CD8-positive, alpha-beta memory T cell (primary cell): ENCODE measurements at regions not wholly inside any gene's neighbourhood (a gene's known extent, or its start where the extent isn't known, plus 50 kb on each side); places are given as distances from the start of the nearest gene placed in this dataset.

Experiments used
- CTCF ChIA-PET: fragments of 350-600 bp; sonication (Branson Sonifier 250); formaldehyde crosslinking; loops from one replicate; lab custom pipeline; 2021; ENCODE audit warnings: antibody characterized with exemption; lab: Charles Lee
- POLR2A ChIA-PET: fragments of 350-600 bp; sonication (Branson Sonifier 250); formaldehyde crosslinking; loops from one replicate; lab custom pipeline; 2021; ENCODE audit warnings: antibody characterized with exemption; lab: Charles Lee
- DNase-seq, 5 donors: peaks; one replicate each; pipeline versions ENCODE4 v3.0.0 to v3.0.0-alpha.2; 2020 to 2022; ENCODE audit warnings: mixed read lengths in 1 of 5
- H3K27ac ChIP-seq: one replicate; pipeline ENCODE4 v1.7.0; 2013; ENCODE audit warnings: low read depth, mild to moderate bottlenecking, low read length, moderate library complexity
- H3K27me3 ChIP-seq: 2 replicates; pipeline ENCODE4 v1.7.0; 2013; ENCODE audit warnings: low read length, mild to moderate bottlenecking; ENCODE audit not compliant: insufficient read depth, poor library complexity, severe bottlenecking
- H3K36me3 ChIP-seq: 2 replicates; pipeline ENCODE4 v1.7.0; 2013; ENCODE audit warnings: mild to moderate bottlenecking, low read length, moderate library complexity; ENCODE audit not compliant: insufficient read depth
- H3K4me1 ChIP-seq: 2 replicates; pipeline ENCODE4 v1.7.0; 2013; ENCODE audit warnings: mild to moderate bottlenecking, low read length, moderate library complexity; ENCODE audit not compliant: insufficient read depth
- H3K4me3 ChIP-seq: 2 replicates; pipeline ENCODE4 v1.7.0; 2013; ENCODE audit warnings: mild to moderate bottlenecking, low read length
- H3K9me3 ChIP-seq: 2 replicates; pipeline ENCODE4 v1.7.0; 2013; ENCODE audit warnings: mild to moderate bottlenecking, low read length
- H3K27ac Mint-ChIP-seq, 8 donors: one replicate each; pipeline ENCODE4 v1.8.0; 2020 to 2021; ENCODE audit warnings: mixed read lengths in 8 of 8, mild to moderate bottlenecking in 6 of 8, inconsistent platforms in 3 of 8, moderate library complexity in 3 of 8
- H3K27me3 Mint-ChIP-seq, 2 donors: one replicate each; pipeline ENCODE4 v1.8.0; 2020 to 2021; ENCODE audit warnings: mixed read lengths in 2 of 2, mild to moderate bottlenecking in 1 of 2, moderate library complexity in 1 of 2
- H3K36me3 Mint-ChIP-seq, 3 donors: one replicate each; pipeline ENCODE4 v1.8.0; 2020 to 2021; ENCODE audit warnings: mixed read lengths in 3 of 3, inconsistent platforms in 1 of 3, mild to moderate bottlenecking in 1 of 3
- H3K4me1 Mint-ChIP-seq, 3 donors: one replicate each; pipeline ENCODE4 v1.8.0; 2020 to 2021; ENCODE audit warnings: mixed read lengths in 3 of 3, inconsistent platforms in 1 of 3, mild to moderate bottlenecking in 1 of 3
- H3K4me3 Mint-ChIP-seq, 7 donors: one replicate each; pipeline ENCODE4 v1.8.0; 2020 to 2021; ENCODE audit warnings: mixed read lengths in 7 of 7, mild to moderate bottlenecking in 6 of 7, moderate library complexity in 4 of 7, inconsistent platforms in 2 of 7
- H3K9me3 Mint-ChIP-seq, 5 donors: one replicate each; pipeline ENCODE4 v1.8.0; 2020 to 2022; ENCODE audit warnings: mixed read lengths in 5 of 5, mild to moderate bottlenecking in 3 of 5, moderate library complexity in 2 of 5, inconsistent platforms in 1 of 5

DNA sequence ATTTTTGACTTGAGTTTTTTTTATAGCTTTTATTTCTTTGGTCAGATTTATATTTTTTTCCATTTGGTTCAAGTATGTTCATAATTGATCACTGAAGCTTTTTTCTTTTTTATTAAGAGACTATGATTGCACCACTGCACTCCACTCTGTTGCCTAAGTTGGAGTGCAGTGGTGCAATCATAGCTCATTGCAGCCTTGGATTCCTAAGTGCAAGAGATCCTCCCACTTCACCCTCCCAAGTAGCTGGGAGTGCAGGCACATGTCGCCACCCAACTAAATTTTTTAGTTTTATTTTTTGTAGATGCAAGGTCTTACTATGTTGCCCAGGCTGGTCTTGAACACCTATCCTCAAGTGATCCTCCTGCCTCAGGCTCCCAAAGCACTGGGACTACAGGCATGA lies 97.7 kb upstream of the KIF5B start:
- Mint-ChIP-seq H3K9me3 (peaks cover 12 to 19% (median 16%) of the 10 kb centered on the region in 5 donors), H3K4me1 (peaks cover 8 to 27% (median 15%) of the 10 kb centered on the region in 3 donors), H3K27ac (no peak overlapping the region), H3K4me3 (no peak overlapping the region), H3K27me3 (peaks cover under 1 to 3% of the 10 kb centered on the region in 2 donors), H3K36me3 (peaks cover 0 to 10% (median 1%) of the 10 kb centered on the region in 3 donors)
- no peak overlapping the region for H3K27ac ChIP-seq
- H3K4me3 ChIP-seq = no peak overlapping the region
- no peaks in the 10 kb centered on the region for H3K36me3 ChIP-seq
- peaks cover 5% of the 10 kb centered on the region for H3K9me3 ChIP-seq
- POLR2A ChIA-PET = no interaction called here
- H3K4me1 ChIP-seq = peaks cover 9% of the 10 kb centered on the region
- DNase-seq = no peak
- CTCF ChIA-PET = no interaction called here
- no peaks in the 10 kb centered on the region for H3K27me3 ChIP-seq

DNA sequence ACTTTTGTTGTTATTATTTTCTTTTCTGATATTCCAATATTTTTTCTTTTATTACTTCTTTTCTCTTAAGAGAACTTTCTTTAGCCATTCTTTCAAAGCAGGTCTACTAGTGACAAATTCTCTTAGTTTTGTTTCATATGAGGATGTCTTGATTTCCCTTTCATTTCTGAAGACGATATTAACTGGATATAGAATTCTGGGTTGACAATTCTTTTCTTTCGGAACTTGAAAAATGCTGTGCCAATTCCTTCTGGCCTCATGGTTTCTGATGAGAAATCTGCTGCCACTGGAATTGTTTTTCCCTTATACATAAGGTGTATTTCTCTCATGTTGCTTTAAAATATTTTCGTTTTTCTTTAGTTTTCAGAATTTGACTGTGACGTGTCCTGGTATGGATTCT lies 97.0 kb upstream of the KIF5B start:
- no peaks in the 10 kb centered on the region for H3K36me3 ChIP-seq
- H3K27me3 ChIP-seq = no peaks in the 10 kb centered on the region
- no peak overlapping the region for H3K27ac ChIP-seq
- CTCF ChIA-PET = no interaction called here
- peaks cover 8 to 27% (median 16%) of the 10 kb centered on the region in 3 donors for H3K4me1 Mint-ChIP-seq
- H3K9me3 Mint-ChIP-seq = peaks cover 12 to 19% (median 16%) of the 10 kb centered on the region in 5 donors
- no peak overlapping the region for H3K4me3 ChIP-seq
- H3K9me3 ChIP-seq = peaks cover 5% of the 10 kb centered on the region
- H3K36me3 Mint-ChIP-seq = peaks cover 0 to 10% (median 1%) of the 10 kb centered on the region in 3 donors
- H3K27me3 Mint-ChIP-seq = peaks cover 0 to 3% of the 10 kb centered on the region in 2 donors
- no peak overlapping the region for H3K27ac Mint-ChIP-seq
- no peak overlapping the region for H3K4me3 Mint-ChIP-seq
- peaks cover 9% of the 10 kb centered on the region for H3K4me1 ChIP-seq
- POLR2A ChIA-PET = no interaction called here
- DNase-seq = no peak

DNA sequence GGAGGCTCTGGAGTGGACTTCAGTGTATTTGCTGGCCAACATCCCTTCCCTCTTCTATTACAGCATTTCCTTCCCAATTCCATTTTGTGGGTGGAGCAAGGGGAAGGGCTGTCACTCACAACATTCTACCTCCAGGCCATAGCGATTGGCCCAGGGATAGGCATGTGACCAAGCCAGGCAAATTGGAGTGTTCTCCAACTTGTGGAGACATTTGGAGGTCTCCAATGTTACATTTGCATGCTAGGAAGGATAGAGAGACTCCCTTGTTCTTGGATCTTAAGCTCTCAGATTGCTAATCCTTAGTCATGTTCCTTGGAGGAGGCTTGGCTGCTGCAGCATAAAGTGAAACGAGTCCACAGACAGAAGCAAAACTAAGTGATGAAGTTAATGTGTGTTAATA lies 95.6 kb upstream of the KIF5B start:
- Mint-ChIP-seq H3K4me1 (peaks cover 8 to 27% (median 16%) of the 10 kb centered on the region in 3 donors), H3K9me3 (peaks cover 12 to 19% (median 16%) of the 10 kb centered on the region in 5 donors), H3K27ac (no peak overlapping the region), H3K27me3 (peaks cover 0 to 2% of the 10 kb centered on the region in 2 donors), H3K4me3 (no peak overlapping the region), H3K36me3 (peaks cover 0 to 10% (median 1%) of the 10 kb centered on the region in 3 donors)
- Histone ChIP-seq H3K4me1 (peaks cover 9% of the 10 kb centered on the region), H3K9me3 (peaks cover 5% of the 10 kb centered on the region), H3K4me3 (no peak overlapping the region), H3K27ac (no peak overlapping the region), H3K27me3 (no peaks in the 10 kb centered on the region), H3K36me3 (no peaks in the 10 kb centered on the region)
- POLR2A ChIA-PET = no interaction called here
- DNase-seq = no peak
- CTCF ChIA-PET = no interaction called here

GRCh38 chr10:32150532-32151101 lies 94.4 kb upstream of the KIF5B start:
- no peaks in the 10 kb centered on the region for H3K36me3 ChIP-seq
- ChIA-PET CTCF (interaction anchor here (0.9 kb wide), 1 partner anchor 11 kb away, joined by 3 read pairs; no protein-coding TSS in a partner anchor), POLR2A (no interaction called here)
- Mint-ChIP-seq H3K9me3 (peaks cover 12 to 19% (median 16%) of the 10 kb centered on the region in 5 donors), H3K4me3 (peak overlapping the region in 1 of 7 donors; percentile 1), H3K27ac (peak overlapping the region in 3 of 8 donors; percentile 5 to 20 (median 19)), H3K4me1 (peaks cover 8 to 27% (median 16%) of the 10 kb centered on the region in 3 donors), H3K27me3 (no peaks in the 10 kb centered on the region), H3K36me3 (peaks cover 0 to 10% (median 1%) of the 10 kb centered on the region in 3 donors)
- DNase-seq = no peak
- H3K4me3 ChIP-seq = no peak overlapping the region
- H3K4me1 ChIP-seq = peaks cover 9% of the 10 kb centered on the region
- H3K27ac ChIP-seq = no peak overlapping the region
- no peaks in the 10 kb centered on the region for H3K27me3 ChIP-seq
- peaks cover 5% of the 10 kb centered on the region for H3K9me3 ChIP-seq

GRCh38 chr10:32149252-32149955 lies 93.2 kb upstream of the KIF5B start:
- DNase-seq = no peak
- Histone ChIP-seq H3K27ac (no peak overlapping the region), H3K4me1 (peaks cover 9% of the 10 kb centered on the region), H3K36me3 (no peaks in the 10 kb centered on the region), H3K9me3 (peaks cover 5% of the 10 kb centered on the region), H3K4me3 (no peak overlapping the region), H3K27me3 (no peaks in the 10 kb centered on the region)
- peaks cover 0 to 5% (median 0%) of the 10 kb centered on the region in 3 donors for H3K36me3 Mint-ChIP-seq
- CTCF ChIA-PET = interaction anchor here (0.6 to 0.9 kb wide), 2 partner anchors 10 to 1736 kb away, joined by 3 read pairs; no protein-coding TSS in a partner anchor
- peaks cover 9 to 12% (median 10%) of the 10 kb centered on the region in 5 donors for H3K9me3 Mint-ChIP-seq
- POLR2A ChIA-PET = no interaction called here
- no peak overlapping the region for H3K27ac Mint-ChIP-seq
- peaks cover 8 to 27% (median 16%) of the 10 kb centered on the region in 3 donors for H3K4me1 Mint-ChIP-seq
- H3K4me3 Mint-ChIP-seq = no peak overlapping the region
- no peaks in the 10 kb centered on the region for H3K27me3 Mint-ChIP-seq

GRCh38 chr10:32148864-32149251 lies 92.6 kb upstream of the KIF5B start:
- Mint-ChIP-seq H3K36me3 (peaks cover 0 to 5% (median 0%) of the 10 kb centered on the region in 3 donors), H3K4me3 (no peak overlapping the region), H3K4me1 (peaks cover 8 to 27% (median 16%) of the 10 kb centered on the region in 3 donors), H3K9me3 (peaks cover 9 to 11% (median 10%) of the 10 kb centered on the region in 5 donors), H3K27me3 (no peaks in the 10 kb centered on the region), H3K27ac (no peak overlapping the region)
- Histone ChIP-seq H3K27me3 (no peaks in the 10 kb centered on the region), H3K36me3 (no peaks in the 10 kb centered on the region), H3K4me1 (peaks cover 9% of the 10 kb centered on the region), H3K4me3 (no peak overlapping the region), H3K9me3 (peaks cover 5% of the 10 kb centered on the region), H3K27ac (no peak overlapping the region)
- POLR2A ChIA-PET = no interaction called here
- CTCF ChIA-PET = no interaction called here
- DNase-seq = no peak

DNA sequence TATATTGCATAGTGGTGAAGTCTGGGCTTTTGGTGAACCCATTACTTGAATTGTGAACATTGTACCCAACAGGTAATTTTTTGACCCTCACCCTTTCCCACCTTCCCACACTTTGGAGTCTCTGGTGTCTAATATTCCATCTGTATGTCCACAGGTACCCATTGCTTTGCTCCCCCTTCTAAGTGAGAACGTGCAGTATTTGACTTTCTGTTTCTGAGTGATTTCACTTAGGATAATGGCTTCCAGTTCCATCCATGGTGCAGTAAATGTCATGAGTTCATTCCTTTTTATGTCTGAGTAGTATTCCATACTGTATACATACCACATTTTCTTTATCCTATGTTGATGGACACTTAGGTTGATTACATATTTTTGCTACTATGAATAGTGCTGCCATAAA lies 91.5 kb upstream of the KIF5B start:
- H3K36me3 Mint-ChIP-seq = no peaks in the 10 kb centered on the region
- no peak for DNase-seq
- H3K27me3 Mint-ChIP-seq = no peaks in the 10 kb centered on the region
- Histone ChIP-seq H3K36me3 (no peaks in the 10 kb centered on the region), H3K4me3 (no peak overlapping the region), H3K27me3 (no peaks in the 10 kb centered on the region), H3K4me1 (peaks cover 9% of the 10 kb centered on the region), H3K27ac (no peak overlapping the region), H3K9me3 (no peaks in the 10 kb centered on the region)
- peaks cover 7 to 23% (median 16%) of the 10 kb centered on the region in 3 donors for H3K4me1 Mint-ChIP-seq
- no peak overlapping the region for H3K4me3 Mint-ChIP-seq
- ChIA-PET POLR2A (no interaction called here), CTCF (no interaction called here)
- H3K9me3 Mint-ChIP-seq = peaks cover under 1 to 5% (median under 1%) of the 10 kb centered on the region in 5 donors
- H3K27ac Mint-ChIP-seq = no peak overlapping the region

- Mint-ChIP-seq H3K27ac (no peak overlapping the region), H3K27me3 (peaks cover 0 to 3% of the 10 kb centered on the region in 2 donors), H3K4me3 (no peak overlapping the region), H3K9me3 (no peaks in the 10 kb centered on the region), H3K4me1 (peaks cover 7 to 18% (median 16%) of the 10 kb centered on the region in 3 donors), H3K36me3 (no peaks in the 10 kb centered on the region)
- no peaks in the 10 kb centered on the region for H3K9me3 ChIP-seq
- H3K27me3 ChIP-seq = no peaks in the 10 kb centered on the region
- no peak for DNase-seq
- ChIA-PET POLR2A (no interaction called here), CTCF (no interaction called here)
- H3K27ac ChIP-seq = no peak overlapping the region
- H3K36me3 ChIP-seq = no peaks in the 10 kb centered on the region
- peaks cover 9% of the 10 kb centered on the region for H3K4me1 ChIP-seq
- H3K4me3 ChIP-seq = no peak overlapping the region
These were observed 89.9 kb upstream of the KIF5B start for GRCh38 chr10:32146166-32146565.
